GM12878 (cell line): ENCODE measurements at regions not wholly inside any gene's neighbourhood (a gene's known extent, or its start where the extent isn't known, plus 50 kb on each side); places are given as distances from the start of the nearest gene placed in this dataset.

ENCODE experiments used
- ATAC-seq: fragments of 200-7000 bp; cut with Tn5 transposase; 3 replicates; pipeline ENCODE4 v1.9.1; 2020; ENCODE audit warnings: mild to moderate bottlenecking, moderate library complexity
- BruUV-seq: library from RNA; stranded (reverse); fragments of 400-500 nt; replicated peaks from 2 replicates; lab custom pipeline; 2021; lab: Mats Ljungman, UMichigan
- CTCF ChIA-PET: fragments of 300-600 bp; sonication (Branson Sonifier 250); formaldehyde crosslinking; extraction: SDS; loops from one replicate; lab custom pipeline; 2021; ENCODE audit warnings: inconsistent platforms; lab: Yijun Ruan, JAX
- POLR2A ChIA-PET: fragments of 350-600 bp; formaldehyde crosslinking; extraction: SDS; loops from one replicate; lab custom pipeline; 2021; ENCODE audit warnings: inconsistent platforms; lab: Charles Lee
- RAD21 ChIA-PET: fragments of 300-600 bp; sonication (Branson Sonifier 250); formaldehyde crosslinking; loops from one replicate; lab custom pipeline; 2023; ENCODE audit warnings: antibody characterized with exemption; ENCODE audit not compliant: unreplicated experiment; lab: Charles Lee
- SMC1A ChIA-PET: fragments of 300-600 bp; sonication (Branson Sonifier 250); formaldehyde crosslinking; loops from one replicate; lab custom pipeline; 2023; ENCODE audit not compliant: unreplicated experiment, uncharacterized antibody; lab: Charles Lee
- DNase-seq: peaks from one replicate; pipeline ENCODE4 v3.0.0-alpha.2; 2011; ENCODE audit warnings: low read depth, low spot score
- FAIRE-seq: peaks from 3 replicates; lab custom pipeline; 2011; peaks lifted over from hg19 to GRCh38; lab: Jason Lieb, UNC
- H2AFZ ChIP-seq: 2 replicates; pipeline ENCODE4 v1.6.0; 2011; ENCODE audit warnings: low read depth, low read length, control low read depth; ENCODE audit not compliant: control insufficient read depth
- H3K27ac ChIP-seq: 2 replicates; pipeline ENCODE4 v1.5.1; 2011; ENCODE audit warnings: control low read depth; ENCODE audit not compliant: control insufficient read depth, insufficient read depth
- H3K27me3 ChIP-seq, 2 experiments: replicated peaks in 1 of 2; 2 replicates each; pipeline versions ENCODE4 v1.6.0 to v1.6.1; 2011; ENCODE audit warnings: low read length in 1 of 2; ENCODE audit not compliant: control insufficient read depth in 2 of 2, insufficient read depth in 2 of 2
- H3K36me3 ChIP-seq, 2 experiments: 2 replicates each; pipeline ENCODE4 v1.5.1; 2011; ENCODE audit warnings: low read length in 1 of 2; ENCODE audit not compliant: control insufficient read depth in 2 of 2, insufficient read depth in 2 of 2
- H3K4me1 ChIP-seq: 2 replicates; pipeline ENCODE4 v1.6.1; 2011; ENCODE audit warnings: mild to moderate bottlenecking, low read length, moderate library complexity, mixed read lengths; ENCODE audit not compliant: control insufficient read depth, insufficient read depth
- H3K4me2 ChIP-seq: 2 replicates; pipeline ENCODE4 v1.6.0; 2011; ENCODE audit warnings: control low read depth; ENCODE audit not compliant: control insufficient read depth, insufficient read depth
- H3K4me3 ChIP-seq: fragments of 200-600 bp; sonication (generic); 2 replicates; pipeline ENCODE4 v1.5.1; 2016
- H3K79me2 ChIP-seq: 2 replicates; pipeline ENCODE4 v1.6.0; 2011; ENCODE audit warnings: low read length; ENCODE audit not compliant: control insufficient read depth, insufficient read depth
- H3K9ac ChIP-seq: 2 replicates; pipeline ENCODE4 v1.8.0; 2011; ENCODE audit warnings: low read length, control low read depth, mixed read lengths; ENCODE audit not compliant: control insufficient read depth, insufficient read depth
- H3K9me3 ChIP-seq: replicated peaks from 3 replicates; pipeline ENCODE4 v1.5.1; 2011; ENCODE audit warnings: mild to moderate bottlenecking, low read length; ENCODE audit not compliant: control insufficient read depth, insufficient read depth
- H4K20me1 ChIP-seq: 2 replicates; pipeline ENCODE4 v1.6.0; 2011; ENCODE audit not compliant: control insufficient read depth, insufficient read depth
- CREB1 ChIP-seq: IDR thresholded peaks from 2 replicates; pipeline ENCODE4 v1.6.1; 2012; ENCODE audit warnings: low read depth, mild to moderate bottlenecking, inconsistent platforms
- FOXK2 ChIP-seq: fragments of 450-650 bp; IDR thresholded peaks from 2 replicates; pipeline ENCODE4 v1.6.1; 2017; ENCODE audit warnings: mild to moderate bottlenecking, moderate library complexity
- MEF2A ChIP-seq: IDR thresholded peaks from 2 replicates; pipeline ENCODE4 v1.6.1; 2011; ENCODE audit warnings: low read depth, mild to moderate bottlenecking, low read length, moderate library complexity; ENCODE audit not compliant: insufficient read depth
- NFXL1 ChIP-seq: fragments of 450-650 bp; IDR thresholded peaks from 2 replicates; pipeline ENCODE4 v1.6.1; 2017; ENCODE audit warnings: antibody characterized with exemption, mild to moderate bottlenecking, borderline replicate concordance
- RBBP5 ChIP-seq: fragments of 200-600 bp; sonication (generic); conservative IDR thresholded peaks from 2 replicates; pipeline ENCODE4 v1.6.1; 2016
- TCF7 ChIP-seq: IDR thresholded peaks from 2 replicates; pipeline ENCODE4 v1.6.1; 2014; ENCODE audit warnings: antibody characterized with exemption, borderline replicate concordance
- ZBTB4 ChIP-seq: fragments of 450-650 bp; formaldehyde crosslinking; IDR thresholded peaks from 2 replicates; pipeline ENCODE4 v1.4.0; 2022; ENCODE audit warnings: mild to moderate bottlenecking, moderate library complexity
- ZNF217 ChIP-seq: fragments of 450-650 bp; IDR thresholded peaks from 2 replicates; pipeline ENCODE4 v1.6.1; 2017; ENCODE audit warnings: antibody characterized with exemption, mild to moderate bottlenecking
- WGBS: methylation state at CpG from one replicate; pipeline ENCODE4 v1.1.6; 2016; ENCODE audit warnings: low lambda C conversion rate; ENCODE audit not compliant: insufficient replicate concordance, insufficient coverage; ENCODE audit errors: missing lambda C conversion rate; 5-methylcytosine and 5-hydroxymethylcytosine counted together
- in situ Hi-C: fragments of 300-500 bp; cut with MboI; formaldehyde crosslinking; loops from 9 replicates; pipeline ENCODE4 v1.14.3; 2018; ENCODE audit warnings: mixed read lengths
- intact Hi-C: fragments of 100-400 bp; cut with micrococcal nuclease; formaldehyde crosslinking; loops from one replicate; pipeline ENCODE4 v1.14.2; 2022; ENCODE audit not compliant: unreplicated experiment

- Histone ChIP-seq H3K9ac (no peak overlapping the region), H3K9me3 (no peaks in the 10 kb centered on the region), H4K20me1 (no peaks in the 10 kb centered on the region), H3K4me1 (no peaks in the 10 kb centered on the region), H2AFZ (no peak overlapping the region), H3K36me3 (no peaks in the 10 kb centered on the region), H3K79me2 (no peaks in the 10 kb centered on the region), H3K4me2 (no peak overlapping the region), H3K27ac (no peak overlapping the region), H3K27me3 (no peaks in the 10 kb centered on the region), H3K4me3 (no peak overlapping the region)
- TF ChIP-seq MEF2A (no peak), FOXK2 (no peak), RBBP5 (no peak), TCF7 (no peak)
- BruUV-seq = no TSS peak
- SMC1A ChIA-PET = no interaction called here
- RAD21 ChIA-PET = no interaction called here
- FAIRE-seq (no peak), DNase-seq (no peak), ATAC-seq (no peak)
- in situ Hi-C loops (no loop called here), intact Hi-C loops (no loop called here)
- POLR2A ChIA-PET = no interaction called here
- CTCF ChIA-PET = interaction anchor here (0.6 kb wide), 1 partner anchor 344 kb away, joined by 3 read pairs; no protein-coding TSS in a partner anchor
These were observed 394.5 kb downstream of the RAB28 start for GRCh38 chr4:13089659-13089998.

GRCh38 chr4:13088726-13089658 is 395.1 kb downstream of the RAB28 start:
- CTCF ChIA-PET = interaction anchor here (0.6 kb wide), 2 partner anchors 123 to 343 kb away, joined by 3 to 5 read pairs; no protein-coding TSS in a partner anchor

More at GRCh38 chr4:13088726-13089658, 395.1 kb downstream of the RAB28 start:
- Histone ChIP-seq H3K79me2 (no peaks in the 10 kb centered on the region), H3K9ac (no peak overlapping the region), H2AFZ (no peak overlapping the region), H4K20me1 (no peaks in the 10 kb centered on the region), H3K27ac (no peak overlapping the region), H3K4me3 (no peak overlapping the region), H3K4me1 (no peaks in the 10 kb centered on the region), H3K27me3 (no peaks in the 10 kb centered on the region), H3K36me3 (no peaks in the 10 kb centered on the region), H3K9me3 (no peaks in the 10 kb centered on the region), H3K4me2 (no peak overlapping the region)
- intact Hi-C loops = no loop called here
- ChIA-PET POLR2A (no interaction called here), SMC1A (no interaction called here), RAD21 (no interaction called here)
- no peak for FAIRE-seq
- in situ Hi-C loops = no loop called here
- TF ChIP-seq CREB1 (no peak), ZBTB4 (CRISPR knock-in tag) (no peak), NFXL1 (no peak), ZNF217 (no peak)
- DNase-seq = no peak
- BruUV-seq = no TSS peak
- no peak for ATAC-seq
- 0% methylated on average over 2 of the region's 2 CpGs for WGBS
